Esophagus muscularis mucosa (tissue), 4 donors: ENCODE measurements at regions not wholly inside any gene's neighbourhood (a gene's known extent, or its start where the extent isn't known, plus 50 kb on each side); places are given as distances from the start of the nearest gene placed in this dataset.

Experiments
- EP300 ChIP-seq: sonication (generic); formaldehyde crosslinking; IDR thresholded peaks from one replicate; pipeline ENCODE4 v1.6.1; 2017; ENCODE audit warnings: antibody characterized with exemption
- POLR2A ChIP-seq: fragments of 450-650 bp; IDR thresholded peaks from one replicate; pipeline ENCODE4 v1.6.1; 2017; ENCODE audit warnings: antibody characterized with exemption, moderate library complexity, mild to moderate bottlenecking, low read depth
- POLR2AphosphoS5 ChIP-seq, 2 donors: sonication (generic); formaldehyde crosslinking; IDR thresholded peaks; one replicate each; pipeline ENCODE4 v1.6.1; 2017; ENCODE audit warnings: antibody characterized with exemption in 2 of 2
- TF ChIP-seq, protein P1 (sequence below), 3 experiments: fragments of 200-600 bp in 2 of 3; fragments of 450-650 bp in 1 of 3; sonication (generic) in 2 of 3; IDR thresholded peaks; one replicate each; pipeline ENCODE4 v1.5.1; 2017 to 2019; ENCODE audit warnings: antibody characterized with exemption in 3 of 3, mild to moderate bottlenecking in 2 of 3, moderate library complexity in 1 of 3

DNA sequence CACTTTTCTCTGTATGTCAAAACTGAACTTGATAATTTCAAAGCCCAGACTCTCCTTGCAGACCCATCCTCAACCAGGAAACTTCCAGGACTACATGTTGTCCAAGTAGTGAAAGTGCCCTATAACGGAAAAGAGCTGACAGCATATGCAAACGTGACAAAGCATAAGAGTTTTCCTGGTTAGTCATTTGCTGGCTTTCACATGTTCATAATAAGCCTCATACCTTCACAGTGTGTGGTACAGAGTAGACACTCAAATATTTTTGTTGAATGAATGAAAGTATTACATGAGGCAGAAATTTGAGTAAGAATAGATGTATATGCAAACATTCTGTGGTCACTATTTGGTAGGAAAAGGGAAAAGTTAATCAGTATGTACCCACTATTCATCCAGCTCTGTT, 473.3 kb downstream of the MRPL39 start:
- TF ChIP-seq POLR2AphosphoS5 (IDR thresholded peaks at IDR 0.05) (no peak), EP300 (no peak), POLR2A (no peak)
- TF ChIP-seq, protein P1, sequence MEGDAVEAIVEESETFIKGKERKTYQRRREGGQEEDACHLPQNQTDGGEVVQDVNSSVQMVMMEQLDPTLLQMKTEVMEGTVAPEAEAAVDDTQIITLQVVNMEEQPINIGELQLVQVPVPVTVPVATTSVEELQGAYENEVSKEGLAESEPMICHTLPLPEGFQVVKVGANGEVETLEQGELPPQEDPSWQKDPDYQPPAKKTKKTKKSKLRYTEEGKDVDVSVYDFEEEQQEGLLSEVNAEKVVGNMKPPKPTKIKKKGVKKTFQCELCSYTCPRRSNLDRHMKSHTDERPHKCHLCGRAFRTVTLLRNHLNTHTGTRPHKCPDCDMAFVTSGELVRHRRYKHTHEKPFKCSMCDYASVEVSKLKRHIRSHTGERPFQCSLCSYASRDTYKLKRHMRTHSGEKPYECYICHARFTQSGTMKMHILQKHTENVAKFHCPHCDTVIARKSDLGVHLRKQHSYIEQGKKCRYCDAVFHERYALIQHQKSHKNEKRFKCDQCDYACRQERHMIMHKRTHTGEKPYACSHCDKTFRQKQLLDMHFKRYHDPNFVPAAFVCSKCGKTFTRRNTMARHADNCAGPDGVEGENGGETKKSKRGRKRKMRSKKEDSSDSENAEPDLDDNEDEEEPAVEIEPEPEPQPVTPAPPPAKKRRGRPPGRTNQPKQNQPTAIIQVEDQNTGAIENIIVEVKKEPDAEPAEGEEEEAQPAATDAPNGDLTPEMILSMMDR (IDR thresholded peaks at IDR 0.05), result no peak
